Transverse colon (tissue), 4 donors: ENCODE measurements at regions not wholly inside any gene's neighbourhood (a gene's known extent, or its start where the extent isn't known, plus 50 kb on each side); places are given as distances from the start of the nearest gene placed in this dataset.

Experiments
- DNase-seq: peaks from one replicate; pipeline ENCODE4 v3.0.0-alpha.2; 2019
- H3K27ac ChIP-seq, 4 donors: fragments of 200-600 bp; sonication (generic); 2 replicates each; pipeline ENCODE4 v1.5.1; 2016 to 2018; ENCODE audit warnings: inconsistent platforms in 4 of 4
- H3K27me3 ChIP-seq: fragments of 200-600 bp; sonication (generic); 2 replicates; pipeline ENCODE4 v1.5.1; 2017; ENCODE audit warnings: inconsistent platforms
- H3K36me3 ChIP-seq, 4 donors: fragments of 200-600 bp; sonication (generic); 2 replicates each; pipeline ENCODE4 v1.5.1; 2017 to 2019; ENCODE audit warnings: inconsistent platforms in 4 of 4
- H3K4me1 ChIP-seq, 4 donors: fragments of 200-600 bp; sonication (generic); 2 replicates each; pipeline ENCODE4 v1.5.1; 2017 to 2020; ENCODE audit warnings: inconsistent platforms in 4 of 4
- H3K4me3 ChIP-seq, 4 donors: fragments of 200-600 bp; sonication (generic); 1 replicate in 1 of 4; 2 replicates in 3 of 4; pipeline versions ENCODE4 v1.5.1 to v1.6.1; 2017 to 2019; ENCODE audit warnings: inconsistent platforms in 4 of 4
- H3K9me3 ChIP-seq, 2 donors: fragments of 200-600 bp; sonication (generic); 2 replicates each; pipeline ENCODE4 v1.5.1; 2017 to 2019; ENCODE audit warnings: inconsistent platforms in 2 of 2
- EP300 ChIP-seq: sonication (generic); formaldehyde crosslinking; IDR thresholded peaks from one replicate; pipeline ENCODE4 v1.6.1; 2017; ENCODE audit warnings: antibody characterized with exemption, low read depth
- POLR2A ChIP-seq: fragments of 450-650 bp; IDR thresholded peaks from one replicate; pipeline ENCODE4 v1.6.1; 2016; ENCODE audit warnings: antibody characterized with exemption, mild to moderate bottlenecking, moderate library complexity
- POLR2AphosphoS5 ChIP-seq, 3 donors: sonication (generic); formaldehyde crosslinking; IDR thresholded peaks; one replicate each; pipeline ENCODE4 v1.6.1; 2016; ENCODE audit warnings: antibody characterized with exemption in 3 of 3
- WGBS, 2 donors: methylation state at CpG; one replicate each; pipeline ENCODE4 v1.1.5; 2018; ENCODE audit warnings: low coverage in 1 of 2; 5-methylcytosine and 5-hydroxymethylcytosine counted together
- in situ Hi-C, 4 donors: fragments of 200-750 bp; cut with MboI; loops; one replicate each; pipeline versions ENCODE4 v1.15.0 to v1.15.1; 2017; ENCODE audit warnings: low sequenced_read_pairs in 3 of 4, low pct_ligation_motif_present in 1 of 4, low pct_unique_long_range_greater_than_20kb in 1 of 4
- intact Hi-C: fragments of 100-400 bp; cut with DNase I; formaldehyde crosslinking; loops from one replicate; pipeline ENCODE4 v1.15.1; 2023; ENCODE audit warnings: low total_unique reads
- TF ChIP-seq, protein P1 (sequence below), 5 experiments: fragments of 200-600 bp in 3 of 5; fragments of 450-650 bp in 2 of 5; sonication (generic) in 3 of 5; IDR thresholded peaks; 1 replicate in 2 of 5; 2 replicates in 3 of 5; pipeline ENCODE4 v1.5.1; 2016 to 2017; ENCODE audit warnings: antibody characterized with exemption in 5 of 5, inconsistent platforms in 3 of 5, mild to moderate bottlenecking in 2 of 5, moderate library complexity in 1 of 5

DNA sequence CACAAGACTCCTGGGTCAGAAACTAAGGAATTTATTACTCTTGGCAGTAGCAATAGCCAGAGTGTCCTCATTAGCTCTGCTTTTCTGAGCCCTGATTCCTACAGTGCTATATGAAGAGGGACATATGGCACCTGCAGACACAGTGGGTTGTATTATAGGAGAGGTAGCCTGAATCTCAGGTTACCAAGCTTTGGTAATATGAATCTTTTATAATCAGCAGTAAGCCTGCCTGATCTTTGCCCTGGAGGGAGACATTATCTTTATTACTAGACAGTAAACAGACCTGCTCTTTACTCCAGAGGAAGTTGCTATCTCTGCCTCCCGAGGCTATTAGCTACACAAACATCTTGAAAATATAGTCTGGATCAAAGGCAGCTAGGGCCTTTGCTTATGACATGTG, 62.5 kb upstream of the HOPX start:
- Histone ChIP-seq H3K27me3 (no peaks in the 10 kb centered on the region), H3K4me3 (no peak overlapping the region), H3K36me3 (no peaks in the 10 kb centered on the region), H3K9me3 (no peaks in the 10 kb centered on the region), H3K27ac (peak overlapping the region; percentile 4 to 65 (median 46)), H3K4me1 (peaks cover 0 to 18% (median 14%) of the 10 kb centered on the region in 4 donors)
- TF ChIP-seq POLR2AphosphoS5 (IDR thresholded peaks at IDR 0.05) = peak in 1 of 3 donors; percentile 67
- TF ChIP-seq EP300 = peak; percentile 37
- no peak for TF ChIP-seq POLR2A
- TF ChIP-seq, protein P1, sequence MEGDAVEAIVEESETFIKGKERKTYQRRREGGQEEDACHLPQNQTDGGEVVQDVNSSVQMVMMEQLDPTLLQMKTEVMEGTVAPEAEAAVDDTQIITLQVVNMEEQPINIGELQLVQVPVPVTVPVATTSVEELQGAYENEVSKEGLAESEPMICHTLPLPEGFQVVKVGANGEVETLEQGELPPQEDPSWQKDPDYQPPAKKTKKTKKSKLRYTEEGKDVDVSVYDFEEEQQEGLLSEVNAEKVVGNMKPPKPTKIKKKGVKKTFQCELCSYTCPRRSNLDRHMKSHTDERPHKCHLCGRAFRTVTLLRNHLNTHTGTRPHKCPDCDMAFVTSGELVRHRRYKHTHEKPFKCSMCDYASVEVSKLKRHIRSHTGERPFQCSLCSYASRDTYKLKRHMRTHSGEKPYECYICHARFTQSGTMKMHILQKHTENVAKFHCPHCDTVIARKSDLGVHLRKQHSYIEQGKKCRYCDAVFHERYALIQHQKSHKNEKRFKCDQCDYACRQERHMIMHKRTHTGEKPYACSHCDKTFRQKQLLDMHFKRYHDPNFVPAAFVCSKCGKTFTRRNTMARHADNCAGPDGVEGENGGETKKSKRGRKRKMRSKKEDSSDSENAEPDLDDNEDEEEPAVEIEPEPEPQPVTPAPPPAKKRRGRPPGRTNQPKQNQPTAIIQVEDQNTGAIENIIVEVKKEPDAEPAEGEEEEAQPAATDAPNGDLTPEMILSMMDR (IDR thresholded peaks at IDR 0.05) = no peak
- DNase-seq = peak; percentile 22
- intact Hi-C loops = no loop called here
- 21 to 40% methylated on average over 1 of the region's 1 CpG for WGBS, 2 donors
- in situ Hi-C loops = no loop called here

DNA sequence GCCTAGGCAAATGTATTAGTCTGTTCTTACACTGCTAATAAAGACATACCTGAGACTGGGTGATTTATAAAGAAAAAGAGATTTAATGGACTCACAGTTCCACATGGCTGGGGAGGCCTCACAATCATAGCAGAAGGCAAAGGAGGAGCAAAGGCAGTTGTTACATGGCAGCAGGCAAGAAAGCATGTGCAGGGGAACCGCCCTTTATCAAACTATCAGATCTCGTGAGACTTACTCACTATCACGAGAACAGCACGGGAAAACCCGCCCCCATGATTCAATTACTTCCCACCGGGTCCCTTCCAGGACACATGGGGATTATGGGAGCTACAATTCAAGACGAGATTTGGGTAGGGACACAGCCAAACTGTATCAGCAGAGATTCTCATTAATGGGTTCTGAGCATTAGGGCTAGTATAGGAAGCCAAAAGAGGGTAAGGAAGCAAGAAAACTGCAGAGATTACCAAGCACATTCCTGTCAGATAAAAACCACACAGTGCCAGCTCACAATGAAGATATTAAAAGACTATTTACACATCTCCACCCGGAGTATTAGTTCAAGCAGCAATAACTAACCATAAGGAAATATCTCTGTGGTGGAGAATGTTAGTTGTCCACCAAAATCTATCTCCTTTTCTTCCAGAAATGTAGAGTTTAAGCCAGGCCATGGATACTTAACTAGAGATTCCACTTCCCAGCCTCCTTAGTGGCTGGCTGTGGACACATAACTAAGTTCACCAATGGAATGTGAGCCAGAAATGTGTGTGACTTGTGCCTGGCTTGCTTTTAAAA, 61.2 kb upstream of the HOPX start:
- Histone ChIP-seq H3K4me3 (no peak overlapping the region), H3K27me3 (no peaks in the 10 kb centered on the region), H3K9me3 (no peaks in the 10 kb centered on the region), H3K4me1 (peaks cover 0 to 18% (median 14%) of the 10 kb centered on the region in 4 donors), H3K27ac (peak overlapping the region in 1 of 4 donors; percentile 39), H3K36me3 (no peaks in the 10 kb centered on the region)
- DNase-seq = no peak
- 85 to 88% methylated on average over 8 of the region's 8 CpGs for whole genome bisulfite sequencing, 2 donors
- TF ChIP-seq POLR2AphosphoS5 (IDR thresholded peaks at IDR 0.05) (no peak), POLR2A (no peak), EP300 (no peak)
- TF ChIP-seq, protein P1 (IDR thresholded peaks at IDR 0.05) = no peak
- intact Hi-C loops = no loop called here
- in situ Hi-C loops = no loop called here

DNA sequence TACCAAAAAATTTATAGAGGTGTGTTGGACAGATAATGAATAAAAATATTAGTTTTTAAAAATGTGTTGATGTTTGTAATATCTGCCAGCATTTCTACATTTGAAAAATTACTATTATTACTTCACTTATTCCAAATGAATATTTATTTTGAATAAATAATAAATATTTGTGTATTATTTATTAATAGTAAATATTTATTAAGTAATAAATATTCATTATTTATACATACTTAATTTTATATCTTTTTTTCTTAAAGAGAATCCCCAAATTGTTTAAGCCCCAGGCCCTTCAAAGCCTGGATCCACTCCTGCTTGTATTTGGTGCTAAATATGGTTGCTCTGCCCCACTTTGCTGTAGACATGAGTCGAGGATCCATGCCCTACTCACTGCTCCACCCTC, 60.5 kb upstream of the HOPX start:
- TF ChIP-seq, protein P1 (IDR thresholded peaks at IDR 0.05) = no peak
- TF ChIP-seq POLR2AphosphoS5 (IDR thresholded peaks at IDR 0.05) = no peak
- TF ChIP-seq EP300 = no peak
- TF ChIP-seq POLR2A = no peak
- Histone ChIP-seq H3K27ac (no peak overlapping the region), H3K9me3 (no peaks in the 10 kb centered on the region), H3K4me3 (no peak overlapping the region), H3K4me1 (peaks cover 0 to 18% (median 14%) of the 10 kb centered on the region in 4 donors), H3K36me3 (no peaks in the 10 kb centered on the region), H3K27me3 (no peaks in the 10 kb centered on the region)
- intact Hi-C loops = no loop called here
- DNase-seq = no peak
- WGBS, 2 donors = 78 to 100% methylated on average over 1 of the region's 1 CpG
- in situ Hi-C loops = no loop called here

DNA sequence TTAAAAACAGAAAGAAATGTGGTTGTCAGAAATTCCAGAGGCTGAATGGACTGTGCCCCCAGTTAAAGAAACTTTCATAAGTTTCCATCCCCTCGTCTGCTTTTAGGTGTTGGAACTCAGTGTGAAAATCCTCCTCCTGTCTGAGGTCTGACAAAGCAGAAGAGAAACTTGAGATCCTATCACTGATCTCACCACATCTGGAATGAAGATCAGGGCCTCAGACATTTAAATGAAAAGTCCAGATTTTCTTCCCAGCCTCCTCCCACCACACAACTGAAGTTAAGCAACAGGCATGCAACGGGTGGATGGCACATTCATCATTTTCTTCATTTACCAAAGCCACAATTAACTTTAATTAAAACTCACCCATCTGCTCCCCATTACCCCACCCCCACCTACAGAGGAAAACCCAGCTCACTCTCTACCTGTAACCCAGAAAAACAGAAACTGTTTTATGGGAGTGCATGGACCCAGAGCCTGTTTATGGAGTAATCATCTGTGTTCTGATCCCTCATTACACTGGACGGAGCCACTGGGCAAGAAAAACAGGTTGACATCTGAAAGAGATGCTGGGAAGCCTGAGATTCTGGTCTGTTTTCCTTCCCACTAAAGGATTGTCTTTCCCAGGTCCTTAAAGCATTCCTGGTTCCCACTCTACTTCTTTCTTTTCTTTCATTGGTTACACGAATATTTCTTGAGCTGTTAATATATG, 58.1 kb upstream of the HOPX start:
- TF ChIP-seq POLR2A (no peak), POLR2AphosphoS5 (IDR thresholded peaks at IDR 0.05) (no peak), EP300 (no peak)
- TF ChIP-seq, protein P1 (IDR thresholded peaks at IDR 0.05) = no peak

More for the DNA sequence above, 58.1 kb upstream of the HOPX start:
- DNase-seq = no peak
- Histone ChIP-seq H3K27ac (no peak overlapping the region), H3K27me3 (no peaks in the 10 kb centered on the region), H3K36me3 (no peaks in the 10 kb centered on the region), H3K9me3 (no peaks in the 10 kb centered on the region), H3K4me3 (no peak overlapping the region), H3K4me1 (peaks cover 0 to 12% (median 11%) of the 10 kb centered on the region in 4 donors)
- 36 to 66% methylated on average over 2 to 4 of the region's 4 CpGs for WGBS, 2 donors
- intact Hi-C loops = no loop called here
- in situ Hi-C loops = no loop called here
